Posterior cingulate gyrus (tissue), 11 donors: ENCODE measurements at regions not wholly inside any gene's neighbourhood (a gene's known extent, or its start where the extent isn't known, plus 50 kb on each side); places are given as distances from the start of the nearest gene placed in this dataset.
"Not testable (repeated sequence)": the region's sequence is repeated elsewhere in the genome, so short reads cannot be mapped to it uniquely, and the experiment has no call there.

Source experiments
- DNase-seq, 10 donors: peaks; one replicate each; pipeline versions ENCODE4 v3.0.0 to v3.0.0-alpha.2; 2020 to 2021; ENCODE audit warnings: mixed read lengths in 3 of 10
- intact Hi-C: fragments of 100-400 bp; cut with DNase I; formaldehyde crosslinking; loops from one replicate; pipeline ENCODE4 v1.15.1; 2023

DNA sequence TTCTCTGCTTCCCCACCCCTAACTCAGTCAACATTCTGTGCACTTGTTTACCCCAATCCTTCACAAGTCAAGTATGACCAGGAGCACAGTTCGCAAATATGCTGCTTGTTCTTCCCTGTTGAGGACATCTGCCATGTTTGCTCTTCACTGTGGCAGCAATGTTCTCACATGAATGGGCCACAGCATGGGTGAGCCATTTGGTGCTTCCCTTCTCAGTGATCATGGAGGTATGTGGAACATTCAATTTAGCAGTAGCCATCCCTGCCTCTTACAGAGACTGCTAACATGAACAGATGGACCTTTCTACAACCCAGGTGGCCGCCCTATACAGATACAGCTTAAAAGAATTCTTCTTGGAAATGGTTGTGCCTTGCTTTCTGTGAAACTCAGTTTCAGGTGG lies 660.1 kb upstream of the SGO1 start:
- intact Hi-C loops, result no loop called here
- DNase-seq, result no peak

DNA sequence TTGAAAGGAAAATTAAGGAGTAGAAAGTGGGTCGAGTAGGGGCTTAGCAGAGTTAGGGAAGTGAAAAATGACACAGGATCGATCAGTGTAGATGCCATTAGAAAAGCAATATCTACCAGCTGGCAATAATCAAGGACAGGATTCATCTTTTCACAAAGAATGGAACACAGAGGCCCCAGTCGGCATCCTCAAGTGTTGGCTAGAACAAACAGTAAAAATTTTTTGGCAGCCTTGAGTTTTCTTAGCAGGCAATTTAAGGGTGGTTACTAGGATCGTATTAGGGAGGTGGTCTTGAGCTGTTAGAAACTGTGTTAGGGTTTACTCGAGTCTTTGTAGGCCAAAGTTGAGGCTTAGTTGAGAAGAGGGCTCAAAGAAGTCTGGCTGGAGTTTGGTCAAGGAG lies 658.8 kb upstream of the SGO1 start:
- intact Hi-C loops, result no loop called here

DNA sequence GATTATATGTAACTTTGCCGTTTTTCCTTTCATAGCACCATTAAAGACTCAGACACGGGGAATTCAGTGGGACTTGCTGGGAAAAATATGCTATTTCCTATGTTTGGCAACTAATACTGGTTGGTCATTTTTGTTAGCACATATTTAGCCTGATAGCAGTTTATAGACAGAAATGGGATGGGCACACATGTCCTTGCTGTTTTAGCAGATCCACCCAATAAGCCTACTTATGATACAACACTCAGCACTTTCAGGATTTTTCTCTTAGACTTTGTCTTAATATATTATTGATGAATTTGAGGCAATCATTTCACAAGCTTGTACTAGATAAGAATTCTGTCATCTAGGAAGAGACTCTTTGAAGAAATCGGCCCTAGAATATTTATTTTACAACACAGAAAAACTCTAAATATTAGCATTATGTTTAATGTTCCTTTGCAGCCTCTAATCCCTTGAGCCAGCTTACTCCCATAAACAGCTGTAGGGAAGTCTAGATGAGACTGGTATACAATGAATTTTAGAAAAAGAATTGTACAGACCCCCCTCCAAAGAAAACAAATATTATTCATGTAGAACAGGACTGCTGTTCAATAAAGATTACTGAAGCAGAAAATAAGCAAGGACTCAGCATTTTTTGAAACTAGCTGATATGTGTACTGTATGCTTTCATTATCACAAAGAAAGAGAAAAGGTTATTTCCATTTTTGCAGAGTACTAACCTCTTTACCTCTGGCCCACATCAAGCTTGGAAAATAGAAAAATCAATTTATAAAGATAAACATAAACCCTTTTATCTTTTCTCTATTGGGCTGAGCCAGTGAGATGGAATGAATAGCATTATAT lies 656.8 kb upstream of the SGO1 start:
- intact Hi-C loops, result no loop called here
- DNase-seq, result no peak

More for the DNA sequence above, 658.8 kb upstream of the SGO1 start:
- no peak for DNase-seq

DNA sequence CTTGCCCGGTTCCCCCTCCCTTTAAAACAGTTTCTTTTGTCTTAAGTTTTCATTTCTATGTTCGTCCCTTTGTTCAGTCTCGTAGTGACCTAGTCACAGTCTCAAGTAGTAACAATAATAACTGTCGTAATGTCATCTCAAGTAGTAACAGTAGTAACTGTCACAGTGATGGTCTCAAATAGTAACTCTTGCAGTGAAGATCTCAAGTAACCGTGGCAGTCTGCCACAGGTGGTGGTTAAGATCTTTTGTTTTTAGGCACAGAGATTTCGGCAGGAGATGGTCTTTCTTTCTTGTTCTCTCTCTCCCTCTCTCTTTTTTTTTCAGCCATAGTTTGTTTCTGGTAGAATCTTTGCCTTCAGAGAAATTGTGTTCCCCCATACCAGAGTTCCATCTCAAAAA lies 656.0 kb upstream of the SGO1 start:
- intact Hi-C loops, result no loop called here
- no peak for DNase-seq

DNA sequence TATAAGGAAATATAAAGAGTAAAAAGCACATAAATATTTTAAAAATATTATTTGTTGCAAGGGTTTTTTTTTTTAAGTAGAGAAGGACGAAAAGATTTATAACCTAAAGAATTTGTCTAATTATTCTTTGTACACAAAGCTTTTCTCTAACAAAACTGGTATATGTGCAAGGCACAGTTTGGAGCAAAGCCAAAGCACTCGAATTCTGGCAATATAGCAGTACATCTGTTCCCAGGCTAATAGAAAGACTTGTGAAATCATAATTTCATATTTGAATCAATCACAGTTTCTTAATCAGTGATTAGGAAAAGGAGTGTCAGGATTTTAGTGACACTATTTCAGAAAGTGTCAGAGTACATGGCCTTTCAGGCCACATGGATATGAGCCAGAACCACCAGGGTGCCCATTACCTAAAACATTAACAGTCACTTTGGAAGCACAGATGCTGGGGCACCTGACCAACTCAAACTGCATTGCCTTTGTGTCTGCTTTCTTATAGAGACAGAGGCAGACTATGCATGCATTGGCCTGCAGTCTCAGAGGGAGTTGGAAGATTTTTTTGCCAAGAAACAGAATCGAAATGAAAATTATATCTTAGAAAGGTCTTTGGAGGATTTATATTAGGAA lies 651.8 kb upstream of the SGO1 start:
- intact Hi-C loops, result no loop called here
- DNase-seq, result no peak

DNA sequence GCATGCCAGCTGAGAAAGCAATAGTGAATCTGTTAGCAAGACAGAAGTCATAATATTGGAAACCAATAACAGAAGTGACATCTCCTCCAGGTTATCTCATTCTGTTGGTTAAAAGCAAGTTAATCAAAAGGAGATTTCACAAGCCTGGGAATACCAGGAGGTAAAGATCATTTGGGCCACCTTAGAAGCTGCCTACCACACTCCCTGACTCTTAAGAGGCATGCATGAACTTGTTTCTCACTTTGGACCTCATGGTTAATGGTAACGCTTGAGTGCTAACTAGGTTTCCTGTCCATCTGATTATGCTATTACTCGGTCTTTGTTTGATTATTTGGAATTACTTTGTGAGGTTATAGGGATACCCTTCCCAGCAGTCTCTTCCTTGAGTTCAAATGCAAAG lies 650.8 kb upstream of the SGO1 start:
- no peak for DNase-seq
- intact Hi-C loops, result no loop called here

DNA sequence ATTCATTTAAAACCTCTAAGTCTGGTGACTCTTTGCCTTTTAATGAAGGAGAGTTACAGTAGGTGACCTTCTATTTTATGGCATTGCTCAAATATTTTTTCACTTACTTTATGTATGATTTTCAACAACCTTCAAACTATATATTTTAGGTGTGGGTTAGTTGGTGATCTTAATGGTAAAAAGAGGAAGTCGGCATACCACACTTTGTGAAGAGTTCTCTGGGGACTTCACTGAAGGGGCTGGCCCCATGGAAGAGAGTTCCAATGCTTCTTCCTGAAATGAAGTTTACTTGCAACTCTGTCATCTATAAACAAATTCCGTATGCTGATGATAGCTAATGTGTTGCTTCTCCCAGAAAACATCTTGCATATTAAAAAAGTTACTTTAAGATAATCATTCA lies 647.0 kb upstream of the SGO1 start:
- intact Hi-C loops, result no loop called here
- no peak for DNase-seq

DNA sequence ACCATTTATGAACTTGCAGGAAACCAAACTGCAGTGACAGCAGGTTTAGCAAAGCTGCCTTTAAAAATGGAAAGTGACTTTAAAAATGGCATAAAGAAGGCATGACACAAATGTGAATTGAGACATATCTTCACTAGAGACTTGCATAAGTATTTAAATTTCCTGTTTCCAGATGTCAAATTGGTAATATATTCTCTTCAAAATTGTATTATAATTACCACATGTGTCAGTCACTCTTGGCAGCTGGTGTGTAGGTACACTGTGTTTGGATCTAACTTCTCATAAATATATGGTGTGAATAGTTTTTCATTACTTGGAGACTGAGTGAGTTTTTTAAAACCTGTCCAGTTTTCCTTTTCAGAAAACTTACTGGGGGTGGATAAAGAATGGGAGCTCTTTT lies 636.2 kb upstream of the SGO1 start:
- DNase-seq, result no peak
- intact Hi-C loops, result no loop called here

DNA sequence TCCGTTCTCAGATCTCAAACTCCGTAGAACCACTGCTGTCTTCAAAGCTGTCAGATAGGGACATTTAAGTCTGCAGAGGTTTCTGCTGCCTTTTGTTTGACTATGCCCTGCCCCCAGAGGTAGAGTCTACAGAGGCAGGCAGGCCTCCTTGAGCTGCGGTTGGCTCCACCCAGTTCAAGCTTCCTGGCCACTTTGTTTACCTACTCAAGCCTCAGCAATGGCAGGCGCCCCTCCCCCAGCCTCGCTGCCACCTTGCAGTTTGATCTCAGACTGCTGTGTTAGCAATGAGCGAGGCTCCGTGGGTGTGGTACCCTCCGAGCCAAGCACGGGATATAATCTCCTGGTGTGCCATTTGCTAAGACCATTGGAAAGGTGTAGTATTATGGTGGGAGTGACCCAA lies 634.9 kb upstream of the SGO1 start:
- DNase-seq, intact Hi-C loops: not testable (repeated sequence)

DNA sequence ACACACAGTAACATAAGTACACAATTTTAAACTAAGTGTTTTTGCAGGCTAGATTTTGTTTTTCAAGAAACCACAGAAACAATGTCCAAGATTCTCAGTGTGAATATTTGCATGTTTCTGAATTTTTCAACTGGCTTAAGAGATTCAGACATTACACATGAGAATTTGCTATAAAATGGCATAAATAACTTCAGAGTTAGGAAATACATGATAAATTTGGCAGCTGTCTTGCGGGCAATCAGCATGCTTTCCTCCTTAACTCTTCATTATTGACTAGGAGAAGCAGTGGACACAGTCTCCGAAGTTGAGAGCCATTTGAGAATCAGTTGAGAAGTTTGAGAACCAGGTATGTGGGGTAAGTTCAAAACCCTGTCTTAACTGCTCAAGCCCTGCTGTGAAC lies 625.6 kb upstream of the SGO1 start:
- intact Hi-C loops, result no loop called here
- no peak for DNase-seq

DNA sequence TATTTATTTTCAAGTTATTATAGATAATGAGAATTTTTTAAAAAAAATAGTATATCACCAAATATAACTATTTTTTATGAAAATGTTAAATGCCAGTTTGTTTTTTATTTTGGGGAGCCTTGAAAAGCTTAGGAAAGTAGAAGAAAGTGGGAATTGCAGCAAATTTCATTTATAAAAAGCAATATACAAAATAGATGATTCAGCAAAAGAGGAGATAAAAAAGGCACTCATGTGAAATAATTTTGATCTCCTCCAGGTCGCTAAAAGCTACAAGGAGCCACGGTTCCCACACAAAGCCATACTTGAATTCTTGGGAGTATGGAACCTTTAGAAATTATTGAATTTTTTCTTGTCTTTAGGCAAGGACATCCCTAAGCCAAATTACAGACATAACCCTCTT lies 625.0 kb upstream of the SGO1 start:
- no peak for DNase-seq
- intact Hi-C loops, result no loop called here

DNA sequence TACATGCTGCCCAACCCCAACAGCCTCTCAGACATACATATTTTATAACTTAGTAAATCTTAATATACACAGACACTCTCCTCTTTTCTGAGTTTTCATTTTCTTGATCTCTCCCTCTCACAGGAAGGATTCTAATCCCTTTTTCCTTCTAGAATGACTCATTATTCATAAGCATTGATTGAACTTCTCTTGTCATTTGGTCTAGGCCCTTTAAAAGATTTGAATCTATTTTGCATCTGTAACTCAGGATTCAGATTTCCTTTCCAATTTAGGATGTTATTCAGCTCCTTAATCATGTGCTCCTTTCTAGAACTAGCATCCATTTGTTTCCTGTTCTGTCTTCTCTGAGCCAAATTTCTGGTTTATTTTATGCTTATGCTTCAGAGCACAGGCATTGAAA lies 624.5 kb upstream of the SGO1 start:
- no peak for DNase-seq
- intact Hi-C loops, result no loop called here

DNA sequence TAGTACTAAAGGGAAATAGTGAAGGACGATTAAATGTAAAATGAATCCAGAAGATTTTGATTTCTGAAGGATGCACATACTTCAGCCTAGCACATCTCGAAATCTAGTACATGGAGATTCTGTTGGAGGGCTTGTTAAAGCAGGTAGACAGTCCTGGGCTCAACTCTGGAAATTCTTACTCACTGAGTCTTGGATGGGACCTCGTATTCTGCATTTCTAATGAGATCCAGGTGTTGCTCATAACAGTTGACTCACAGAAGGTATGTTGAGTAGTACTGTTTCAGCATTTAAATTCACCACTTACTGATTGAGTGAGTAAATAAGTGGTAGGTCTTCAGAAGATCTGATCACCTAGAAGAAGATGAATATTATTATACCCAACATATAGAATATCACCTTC lies 623.4 kb upstream of the SGO1 start:
- intact Hi-C loops, result no loop called here
- DNase-seq, result no peak

DNA sequence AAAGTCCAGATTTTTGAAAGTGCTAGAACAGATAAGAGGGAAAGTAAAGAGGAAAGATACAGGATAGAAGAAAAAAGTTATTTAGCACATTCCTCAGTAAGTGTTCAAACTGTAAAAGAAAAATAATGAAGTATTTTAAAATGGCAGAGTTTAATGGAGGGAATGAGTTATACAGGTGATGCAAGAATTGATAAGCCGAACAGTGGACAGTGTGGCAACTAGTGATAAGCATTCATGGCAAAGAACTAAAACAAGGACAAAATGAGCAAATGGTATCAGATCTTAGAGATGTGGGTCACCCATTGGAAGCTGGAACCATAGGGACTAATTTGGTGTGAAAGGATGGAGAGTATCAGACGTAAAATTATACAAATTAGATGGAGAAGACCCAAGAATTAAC lies 622.9 kb upstream of the SGO1 start:
- intact Hi-C loops, result no loop called here
- DNase-seq, result no peak

DNA sequence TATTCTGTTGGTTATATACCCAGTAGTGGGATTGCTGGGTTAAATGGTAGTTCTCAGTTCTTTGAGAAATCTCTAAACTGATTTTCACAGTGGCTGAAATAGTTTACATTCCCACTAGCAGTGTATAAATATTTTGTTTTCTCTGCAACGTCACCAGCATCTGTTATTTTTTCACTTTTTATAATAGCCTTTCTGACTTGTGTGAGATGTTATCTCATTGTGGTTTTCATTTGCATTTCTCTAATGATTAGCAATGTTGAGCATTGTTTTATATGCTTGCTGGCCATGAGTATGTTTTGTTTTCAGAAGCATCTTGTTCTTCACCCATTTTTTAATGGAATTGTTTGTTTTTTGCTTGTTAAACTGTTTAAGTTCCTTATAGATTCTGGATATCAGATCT lies 612.7 kb upstream of the SGO1 start:
- no peak for DNase-seq

DNA sequence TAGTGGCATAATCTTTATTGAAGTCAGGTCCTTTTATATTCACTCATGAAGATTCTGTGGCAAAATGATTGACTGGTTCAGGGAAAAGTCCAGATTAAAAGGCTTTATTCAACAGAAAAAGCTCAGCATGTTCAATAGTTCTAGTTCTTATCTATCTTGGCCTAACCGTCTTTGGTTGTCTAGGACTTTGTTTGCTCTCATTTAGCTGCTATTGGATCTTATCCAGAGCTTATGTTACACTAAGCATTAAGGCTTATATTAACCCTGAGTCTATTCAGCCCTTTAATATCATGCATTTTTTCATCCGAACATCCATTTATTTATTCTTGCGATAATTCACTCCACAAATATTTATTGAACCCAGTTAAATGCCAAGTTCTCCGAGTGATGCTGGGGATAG lies 601.0 kb upstream of the SGO1 start:
- DNase-seq, result no peak
- intact Hi-C loops, result no loop called here

More for the DNA sequence above, 612.7 kb upstream of the SGO1 start:
- intact Hi-C loops, result no loop called here

DNA sequence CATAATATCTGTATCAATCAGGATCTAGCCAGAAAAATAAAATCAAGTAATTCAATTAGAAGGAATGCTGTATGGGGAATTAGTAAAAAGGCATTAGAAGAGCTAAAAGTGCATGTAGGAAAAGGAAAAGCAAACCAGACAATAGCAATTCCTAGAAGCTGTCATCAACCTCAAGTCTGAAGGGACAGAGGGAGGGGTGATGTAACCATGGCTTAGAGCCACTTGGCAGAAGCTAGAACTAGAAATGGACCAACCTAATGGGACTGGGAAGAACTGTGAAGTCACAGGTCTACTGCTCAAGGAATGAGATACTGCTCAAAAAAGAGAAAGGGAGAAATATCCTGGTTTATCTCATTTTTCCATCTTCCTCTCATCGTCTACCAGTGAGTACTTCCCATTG lies 590.7 kb upstream of the SGO1 start:
- no peak for DNase-seq
- intact Hi-C loops, result no loop called here

DNA sequence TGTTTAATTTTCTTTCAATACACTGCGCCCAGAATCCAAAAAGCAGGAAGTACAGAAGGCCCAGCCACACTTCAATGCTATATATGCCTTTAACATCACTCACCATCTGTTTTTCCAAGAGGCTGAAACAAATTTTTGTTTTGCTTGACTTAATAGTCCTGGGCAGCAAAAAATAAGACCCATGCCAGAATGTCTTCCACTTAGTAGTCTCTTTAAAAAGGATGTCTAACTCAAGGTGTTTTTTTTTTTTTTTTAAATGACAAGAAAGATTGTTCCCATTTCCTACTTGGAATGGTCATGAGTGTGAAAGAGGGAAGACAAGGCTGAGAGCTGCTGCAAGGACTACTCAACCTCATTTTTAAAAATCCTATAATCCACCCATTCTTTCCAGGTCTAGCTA lies 590.3 kb upstream of the SGO1 start:
- intact Hi-C loops, result no loop called here
- no peak for DNase-seq

DNA sequence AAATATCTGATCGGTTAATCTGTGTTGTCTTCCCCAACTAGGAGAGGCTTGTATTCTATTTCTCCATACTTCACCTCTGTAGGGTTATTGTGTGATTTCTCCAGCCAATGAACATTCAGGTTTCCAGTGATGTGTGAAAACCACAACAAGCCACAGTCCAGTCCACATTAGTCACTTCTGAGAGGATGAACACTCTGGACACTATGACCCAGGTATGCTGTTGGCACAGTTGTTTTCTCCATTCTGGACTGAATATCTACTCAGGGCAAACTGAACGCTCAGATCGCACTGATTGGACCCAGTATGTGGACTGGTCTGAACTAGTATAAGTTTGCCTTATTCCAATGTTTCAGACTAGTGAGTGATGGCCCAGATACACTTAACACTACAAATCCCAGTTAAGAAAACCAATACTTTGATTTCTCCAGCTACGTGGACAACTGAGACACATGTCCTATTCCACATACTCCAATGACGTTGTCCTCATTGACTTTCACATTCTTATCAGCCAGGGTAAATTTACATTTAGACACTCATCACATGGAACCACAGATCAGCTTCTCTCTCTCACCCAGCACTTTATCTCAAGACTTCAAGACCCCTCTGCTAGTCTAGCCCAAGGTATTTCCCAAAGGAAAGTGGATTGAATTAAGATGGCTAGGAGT lies 587.4 kb upstream of the SGO1 start:
- no peak for DNase-seq
- intact Hi-C loops, result no loop called here

DNA sequence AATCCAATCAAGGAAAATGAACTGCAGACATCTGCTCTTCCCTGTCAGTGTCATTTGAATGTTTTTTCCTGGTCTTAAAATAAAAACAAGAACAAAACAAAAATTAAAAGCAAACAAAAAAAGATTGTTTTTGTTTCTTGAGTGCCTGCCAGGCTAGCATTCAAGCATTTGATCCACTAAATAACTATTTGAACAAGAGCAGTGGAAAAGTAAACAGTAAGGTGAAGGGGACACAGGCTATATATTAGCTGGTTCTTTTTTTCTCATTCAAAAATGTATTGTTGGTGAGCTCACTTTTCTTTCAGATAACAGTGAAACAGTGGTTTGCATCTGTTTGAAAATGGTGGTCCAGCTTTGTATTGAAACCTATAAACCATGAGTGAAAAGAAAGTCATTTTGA lies 586.9 kb upstream of the SGO1 start:
- intact Hi-C loops, result no loop called here
- no peak for DNase-seq

DNA sequence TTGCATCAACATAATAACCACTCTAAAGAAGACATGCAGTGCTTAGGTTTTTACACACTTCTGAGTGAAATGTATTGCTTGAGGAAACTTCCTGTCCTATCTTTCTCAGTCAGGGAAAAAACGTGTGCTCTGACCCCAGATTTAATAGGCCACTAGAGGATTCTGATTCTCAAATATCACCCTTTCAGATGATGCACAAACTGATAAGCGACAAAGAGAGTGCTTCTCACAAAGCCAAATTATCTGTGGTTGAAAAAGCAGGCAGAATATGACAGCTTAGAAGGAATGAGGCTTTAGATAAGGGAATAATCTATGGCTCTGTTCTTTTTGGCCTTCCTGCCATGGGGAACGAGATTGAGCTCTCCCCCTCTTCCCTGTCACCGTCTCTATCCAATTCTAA lies 583.4 kb upstream of the SGO1 start:
- DNase-seq, result no peak
- intact Hi-C loops, result no loop called here

DNA sequence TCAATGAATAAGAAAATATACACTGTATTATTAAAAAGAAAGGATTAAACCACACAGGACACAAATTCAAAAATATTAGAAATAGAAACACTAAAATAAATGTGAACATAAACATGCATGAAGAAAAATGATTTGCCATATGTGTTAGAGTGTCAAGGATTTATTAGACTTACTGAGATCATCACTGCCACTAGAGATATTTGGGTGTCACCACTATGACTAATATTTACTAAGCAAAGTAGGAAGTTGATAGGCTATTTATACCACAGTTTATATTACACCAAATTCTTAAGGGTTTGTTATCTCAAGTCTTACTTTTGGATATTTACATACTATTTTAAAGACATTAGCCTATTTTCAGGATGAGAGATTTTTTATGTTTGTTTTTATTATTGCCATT lies 575.0 kb upstream of the SGO1 start:
- no peak for DNase-seq
- intact Hi-C loops, result no loop called here
